22Rv1 (cell line): ENCODE measurements at regions not wholly inside any gene's neighbourhood (a gene's known extent, or its start where the extent isn't known, plus 50 kb on each side); places are given as distances from the start of the nearest gene placed in this dataset.

Experiments used
- CTCF ChIP-seq: fragments of 450-650 bp; IDR thresholded peaks from 2 replicates; pipeline ENCODE4 v1.5.1; 2017; ENCODE audit warnings: mild to moderate bottlenecking
- ZFX ChIP-seq: fragments of 450-650 bp; IDR thresholded peaks from 2 replicates; pipeline ENCODE4 v1.6.1; 2017; ENCODE audit warnings: antibody characterized with exemption, borderline replicate concordance

- TF ChIP-seq CTCF: no peak
- TF ChIP-seq ZFX: no peak
Observed at GRCh38 chr13:103546271-103546670, 480.1 kb upstream of the SLC10A2 start.
